ENCODE measurements at regions not wholly inside any gene's neighbourhood (a gene's known extent, or its start where the extent isn't known, plus 50 kb on each side); places are given as distances from the start of the nearest gene placed in this dataset.

GRCh38 chr4:184538023-184538599, 63.8 kb upstream of the IRF2 start (continued):
- TF ChIP-seq ZNF660 (tag by site-specific recombination; IDR thresholded peaks at IDR 0.05) (peak; percentile 22; the same call in 1 of the 2 replicates), ZXDB (tag by site-specific recombination; IDR thresholded peaks at IDR 0.05) (0 out of 2 replicates have a peak, but pooled peaks have one; percentile 7), ZNF837 (tag by site-specific recombination; IDR thresholded peaks at IDR 0.05) (no peak)
- TF ChIP-seq, protein P1, sequence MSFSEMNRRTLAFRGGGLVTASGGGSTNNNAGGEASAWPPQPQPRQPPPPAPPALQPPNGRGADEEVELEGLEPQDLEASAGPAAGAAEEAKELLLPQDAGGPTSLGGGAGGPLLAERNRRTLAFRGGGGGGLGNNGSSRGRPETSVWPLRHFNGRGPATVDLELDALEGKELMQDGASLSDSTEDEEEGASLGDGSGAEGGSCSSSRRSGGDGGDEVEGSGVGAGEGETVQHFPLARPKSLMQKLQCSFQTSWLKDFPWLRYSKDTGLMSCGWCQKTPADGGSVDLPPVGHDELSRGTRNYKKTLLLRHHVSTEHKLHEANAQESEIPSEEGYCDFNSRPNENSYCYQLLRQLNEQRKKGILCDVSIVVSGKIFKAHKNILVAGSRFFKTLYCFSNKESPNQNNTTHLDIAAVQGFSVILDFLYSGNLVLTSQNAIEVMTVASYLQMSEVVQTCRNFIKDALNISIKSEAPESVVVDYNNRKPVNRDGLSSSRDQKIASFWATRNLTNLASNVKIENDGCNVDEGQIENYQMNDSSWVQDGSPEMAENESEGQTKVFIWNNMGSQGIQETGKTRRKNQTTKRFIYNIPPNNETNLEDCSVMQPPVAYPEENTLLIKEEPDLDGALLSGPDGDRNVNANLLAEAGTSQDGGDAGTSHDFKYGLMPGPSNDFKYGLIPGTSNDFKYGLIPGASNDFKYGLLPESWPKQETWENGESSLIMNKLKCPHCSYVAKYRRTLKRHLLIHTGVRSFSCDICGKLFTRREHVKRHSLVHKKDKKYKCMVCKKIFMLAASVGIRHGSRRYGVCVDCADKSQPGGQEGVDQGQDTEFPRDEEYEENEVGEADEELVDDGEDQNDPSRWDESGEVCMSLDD (tag by site-specific recombination; IDR thresholded peaks at IDR 0.05) = 0 out of 2 replicates have a peak, but pooled peaks have one; percentile 41

DNA sequence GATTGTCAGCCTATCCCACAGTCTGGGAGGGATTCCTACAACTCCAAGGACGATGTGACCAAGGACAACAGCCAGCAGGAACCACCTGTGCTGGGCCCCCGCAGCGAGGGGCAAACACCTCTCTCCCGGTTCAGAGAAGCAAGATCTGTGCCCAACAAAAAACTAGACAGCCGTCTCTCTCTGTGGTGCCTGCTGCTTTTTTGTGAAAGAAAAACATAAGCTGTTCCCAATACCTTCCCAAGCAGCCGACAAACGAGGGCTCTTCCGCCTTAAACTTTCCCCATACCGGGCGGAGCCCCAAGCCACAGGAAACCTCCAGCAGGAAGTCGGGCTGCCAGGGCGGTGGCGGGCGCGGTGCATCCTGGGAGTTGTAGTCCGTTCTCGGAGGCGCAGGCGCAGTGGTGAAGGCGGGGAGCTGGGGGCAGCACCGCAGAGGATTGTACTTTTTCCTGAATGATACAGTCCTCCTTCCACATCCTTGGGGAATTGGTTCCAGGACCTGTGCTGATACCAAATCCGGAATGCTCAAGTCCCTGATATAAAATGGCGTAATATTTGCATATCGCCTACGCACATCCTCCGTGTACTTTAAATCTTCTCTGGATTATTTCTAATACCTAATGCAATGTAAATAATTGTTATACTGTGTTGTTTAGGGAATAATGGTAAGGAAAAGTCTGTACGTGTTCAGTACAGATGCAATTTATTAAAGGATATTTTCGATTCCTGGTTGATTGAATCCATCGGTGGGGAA, 63.1 kb upstream of the IRF2 start:
- CTCF ChIA-PET = interaction anchor here (0.8 to 2.8 kb wide), 6 partner anchors 13 to 275 kb away, joined by 3 to 8 read pairs (median 4); no protein-coding TSS in a partner anchor
- Histone ChIP-seq H3K27ac (ENCODE audit: extremely low read depth, low read depth, low read length) (peak overlapping the region; percentile 32), H3K9me3 (ENCODE audit: control insufficient read depth, insufficient read depth, low read depth, low read length) (no peaks in the 10 kb centered on the region), H3K36me3 (ENCODE audit: control insufficient read depth in 2 of 2, insufficient read depth in 1 of 2, low read length in 2 of 2) (no peaks in the 10 kb centered on the region), H3K4me1 (ENCODE audit: control insufficient read depth, insufficient read depth, low read length) (no peaks in the 10 kb centered on the region; the same call in 1 of the 2 replicates), H3K4me3 (ENCODE audit: low read depth, low read length) (peak overlapping the region; percentile 70)
- POLR2A ChIA-PET = interaction anchor here (0.5 to 1.4 kb wide), 11 partner anchors 12 to 274 kb away, joined by 3 to 16 read pairs (median 3); partner anchors contain the start of genes CASP3, CENPU, IRF2 and PRIMPOL
- TF ChIP-seq ZNF580 (tag by site-specific recombination; IDR thresholded peaks at IDR 0.05) (no peak), ZNF239 (tag by site-specific recombination; IDR thresholded peaks at IDR 0.05) (no peak), PRDM10 (tag by site-specific recombination; IDR thresholded peaks at IDR 0.05) (no peak), ZNF692 (tag by site-specific recombination; IDR thresholded peaks at IDR 0.05) (no peak), PBX3 (CRISPR knock-in tag; IDR thresholded peaks at IDR 0.05) (no peak), ZNF76 (tag by site-specific recombination; IDR thresholded peaks at IDR 0.05; ENCODE audit: borderline replicate concordance, low read depth) (peak; percentile 90), ZNF157 (tag by site-specific recombination; IDR thresholded peaks at IDR 0.05) (no peak), ZNF777 (tag by site-specific recombination; IDR thresholded peaks at IDR 0.05; ENCODE audit: borderline replicate concordance) (no peak), ZNF514 (tag by site-specific recombination; IDR thresholded peaks at IDR 0.05) (no peak), SP3 (tag by site-specific recombination; IDR thresholded peaks at IDR 0.05) (peak; percentile 64), ZNF341 (tag by site-specific recombination; IDR thresholded peaks at IDR 0.05; ENCODE audit: low read depth) (peak; percentile 98)
- TF ChIP-seq, protein P2, sequence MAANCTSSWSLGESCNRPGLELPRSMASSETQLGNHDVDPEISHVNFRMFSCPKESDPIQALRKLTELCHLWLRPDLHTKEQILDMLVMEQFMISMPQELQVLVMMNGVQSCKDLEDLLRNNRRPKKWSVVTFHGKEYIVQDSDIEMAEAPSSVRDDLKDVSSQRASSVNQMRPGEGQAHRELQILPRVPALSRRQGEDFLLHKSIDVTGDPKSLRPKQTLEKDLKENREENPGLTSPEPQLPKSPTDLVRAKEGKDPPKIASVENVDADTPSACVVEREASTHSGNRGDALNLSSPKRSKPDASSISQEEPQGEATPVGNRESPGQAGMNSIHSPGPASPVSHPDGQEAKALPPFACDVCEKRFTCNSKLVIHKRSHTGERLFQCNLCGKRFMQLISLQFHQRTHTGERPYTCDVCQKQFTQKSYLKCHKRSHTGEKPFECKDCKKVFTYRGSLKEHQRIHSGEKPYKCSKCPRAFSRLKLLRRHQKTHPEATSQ (tag by site-specific recombination; IDR thresholded peaks at IDR 0.05) = no peak
- TF ChIP-seq, protein P3, sequence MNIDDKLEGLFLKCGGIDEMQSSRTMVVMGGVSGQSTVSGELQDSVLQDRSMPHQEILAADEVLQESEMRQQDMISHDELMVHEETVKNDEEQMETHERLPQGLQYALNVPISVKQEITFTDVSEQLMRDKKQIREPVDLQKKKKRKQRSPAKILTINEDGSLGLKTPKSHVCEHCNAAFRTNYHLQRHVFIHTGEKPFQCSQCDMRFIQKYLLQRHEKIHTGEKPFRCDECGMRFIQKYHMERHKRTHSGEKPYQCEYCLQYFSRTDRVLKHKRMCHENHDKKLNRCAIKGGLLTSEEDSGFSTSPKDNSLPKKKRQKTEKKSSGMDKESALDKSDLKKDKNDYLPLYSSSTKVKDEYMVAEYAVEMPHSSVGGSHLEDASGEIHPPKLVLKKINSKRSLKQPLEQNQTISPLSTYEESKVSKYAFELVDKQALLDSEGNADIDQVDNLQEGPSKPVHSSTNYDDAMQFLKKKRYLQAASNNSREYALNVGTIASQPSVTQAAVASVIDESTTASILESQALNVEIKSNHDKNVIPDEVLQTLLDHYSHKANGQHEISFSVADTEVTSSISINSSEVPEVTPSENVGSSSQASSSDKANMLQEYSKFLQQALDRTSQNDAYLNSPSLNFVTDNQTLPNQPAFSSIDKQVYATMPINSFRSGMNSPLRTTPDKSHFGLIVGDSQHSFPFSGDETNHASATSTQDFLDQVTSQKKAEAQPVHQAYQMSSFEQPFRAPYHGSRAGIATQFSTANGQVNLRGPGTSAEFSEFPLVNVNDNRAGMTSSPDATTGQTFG (tag by site-specific recombination; IDR thresholded peaks at IDR 0.05; ENCODE audit: borderline replicate concordance) = no peak

Data from HEK293 (cell line).